CD14-positive monocyte (primary cell): ENCODE measurements at regions not wholly inside any gene's neighbourhood (a gene's known extent, or its start where the extent isn't known, plus 50 kb on each side); places are given as distances from the start of the nearest gene placed in this dataset.

Experiments
- DNase-seq, 3 donors: peaks; one replicate each; pipeline ENCODE4 v3.0.0-alpha.2; 2011 to 2022
- H2AFZ ChIP-seq: 2 replicates; pipeline ENCODE4 v1.6.0; 2012; ENCODE audit warnings: mild to moderate bottlenecking, low read depth, low read length, inconsistent platforms; ENCODE audit not compliant: insufficient read depth, poor library complexity, severe bottlenecking
- H3K27ac ChIP-seq, 2 donors: 1 replicate in 1 of 2; 2 replicates in 1 of 2; pipeline ENCODE4 v1.5.1; 2012 to 2013; ENCODE audit warnings: low read length in 2 of 2, control low read depth in 1 of 2, inconsistent platforms in 1 of 2, low read depth in 1 of 2, mild to moderate bottlenecking in 1 of 2
- H3K27me3 ChIP-seq, 2 donors: one replicate each; pipeline versions ENCODE4 v1.6.0 to v1.6.1; 2011 to 2013; ENCODE audit warnings: low read length in 2 of 2; ENCODE audit not compliant: control insufficient read depth in 2 of 2, insufficient read depth in 2 of 2
- H3K36me3 ChIP-seq, 2 donors: replicated peaks in 1 of 2; 1 replicate in 1 of 2; 2 replicates in 1 of 2; pipeline versions ENCODE4 v1.5.1 to v1.6.1; 2012 to 2013; ENCODE audit warnings: low read length in 2 of 2, control low read depth in 1 of 2, inconsistent platforms in 1 of 2, mild to moderate bottlenecking in 1 of 2; ENCODE audit not compliant: insufficient read depth in 2 of 2, control insufficient read depth in 1 of 2
- H3K4me1 ChIP-seq, 2 donors: 1 replicate in 1 of 2; 2 replicates in 1 of 2; pipeline versions ENCODE4 v1.5.1 to v1.6.1; 2012 to 2013; ENCODE audit warnings: low read length in 2 of 2, control low read depth in 1 of 2, inconsistent platforms in 1 of 2, mild to moderate bottlenecking in 1 of 2, moderate library complexity in 1 of 2; ENCODE audit not compliant: insufficient read depth in 2 of 2, control insufficient read depth in 1 of 2
- H3K4me2 ChIP-seq: replicated peaks from 2 replicates; pipeline ENCODE3; 2012; ENCODE audit warnings: low read length, moderate library complexity, mild to moderate bottlenecking; ENCODE audit not compliant: poor library complexity, severe bottlenecking; ENCODE audit errors: extremely low read depth
- H3K4me3 ChIP-seq, 3 experiments: fragments of 200-600 bp in 1 of 3; sonication (generic) in 1 of 3; replicated peaks in 1 of 3; 1 replicate in 2 of 3; 2 replicates in 1 of 3; pipeline ENCODE4 v1.5.1; 2011 to 2013; ENCODE audit warnings: low read length in 3 of 3, mild to moderate bottlenecking in 3 of 3, control low read depth in 2 of 3, low read depth in 2 of 3, inconsistent platforms in 1 of 3, moderate library complexity in 1 of 3
- H3K79me2 ChIP-seq: 2 replicates; pipeline ENCODE4 v1.6.0; 2012; ENCODE audit warnings: mild to moderate bottlenecking, control low read depth, inconsistent platforms, low read length, moderate library complexity; ENCODE audit not compliant: insufficient read depth
- H3K9ac ChIP-seq: 2 replicates; pipeline ENCODE4 v1.6.0; 2017; ENCODE audit warnings: low read length, mild to moderate bottlenecking; ENCODE audit not compliant: insufficient read depth, poor library complexity, severe bottlenecking
- H3K9me3 ChIP-seq, 2 donors: replicated peaks in 1 of 2; 1 replicate in 1 of 2; 2 replicates in 1 of 2; pipeline versions ENCODE4 v1.5.1 to v1.6.1; 2012 to 2013; ENCODE audit warnings: low read length in 2 of 2, control low read depth in 1 of 2; ENCODE audit not compliant: control insufficient read depth in 1 of 2, insufficient read depth in 1 of 2
- H4K20me1 ChIP-seq: 2 replicates; pipeline ENCODE4 v1.6.0; 2012; ENCODE audit warnings: mild to moderate bottlenecking, low read length, control low read depth, moderate library complexity; ENCODE audit not compliant: insufficient read depth
- H3K27ac Mint-ChIP-seq, 7 donors: one replicate each; pipeline ENCODE4 v1.8.0; 2020; ENCODE audit warnings: mild to moderate bottlenecking in 7 of 7, mixed read lengths in 7 of 7, moderate library complexity in 6 of 7, inconsistent platforms in 2 of 7
- H3K27me3 Mint-ChIP-seq, 3 donors: one replicate each; pipeline ENCODE4 v1.8.0; 2021 to 2022; ENCODE audit warnings: low read depth in 3 of 3, mild to moderate bottlenecking in 3 of 3, mixed read lengths in 3 of 3, moderate library complexity in 3 of 3, inconsistent platforms in 1 of 3
- H3K36me3 Mint-ChIP-seq, 2 donors: one replicate each; pipeline ENCODE4 v1.8.0; 2020; ENCODE audit warnings: mixed read lengths in 2 of 2, inconsistent platforms in 1 of 2, mild to moderate bottlenecking in 1 of 2
- H3K4me1 Mint-ChIP-seq: one replicate; pipeline ENCODE4 v1.8.0; 2020; ENCODE audit warnings: mild to moderate bottlenecking, mixed read lengths
- H3K4me3 Mint-ChIP-seq, 2 donors: one replicate each; pipeline ENCODE4 v1.8.0; 2020; ENCODE audit warnings: mild to moderate bottlenecking in 2 of 2, mixed read lengths in 2 of 2, moderate library complexity in 1 of 2
- H3K9me3 Mint-ChIP-seq, 7 donors: one replicate each; pipeline ENCODE4 v1.8.0; 2020 to 2022; ENCODE audit warnings: mixed read lengths in 7 of 7, mild to moderate bottlenecking in 6 of 7, moderate library complexity in 6 of 7, inconsistent platforms in 2 of 7
- WGBS: methylation state at CpG from one replicate; pipeline ENCODE4 v1.1.5; 2013; ENCODE audit warnings: missing lambda C conversion rate; ENCODE audit not compliant: insufficient coverage; 5-methylcytosine and 5-hydroxymethylcytosine counted together
- intact Hi-C, 2 donors: fragments of 100-400 bp; cut with micrococcal nuclease; formaldehyde crosslinking; loops; one replicate each; pipeline versions ENCODE4 v1.15.0 to v1.15.1; 2023
- TF ChIP-seq, protein P1 (sequence below): fragments of 200-600 bp; IDR thresholded peaks from one replicate; pipeline ENCODE4 v1.8.0; 2022; ENCODE audit warnings: antibody characterized with exemption, mild to moderate bottlenecking

DNA sequence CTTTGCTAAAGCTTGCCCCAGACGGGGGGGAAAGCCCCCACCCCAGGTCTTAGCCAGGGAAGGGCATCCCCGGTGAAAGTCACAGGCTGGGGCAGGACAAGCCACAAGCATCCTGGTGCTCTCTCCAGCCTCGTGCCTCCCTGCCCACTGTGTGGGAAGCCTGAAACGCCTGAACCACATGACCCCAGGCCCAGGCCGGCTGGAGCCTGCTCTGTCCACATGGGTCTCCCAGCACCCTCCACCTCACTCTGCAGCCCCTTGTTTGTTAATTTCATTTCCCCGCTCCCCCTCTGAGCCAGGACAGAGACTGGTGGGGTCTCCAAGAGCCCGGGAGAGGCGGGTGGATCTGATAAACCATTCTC lies 58.3 kb upstream of the TCF20 start:
- Mint-ChIP-seq H3K27me3 (peaks cover 6 to 36% (median 16%) of the 10 kb centered on the region in 3 donors), H3K27ac (peak overlapping the region in 1 of 7 donors; percentile 17), H3K4me1 (peaks cover 5% of the 10 kb centered on the region), H3K36me3 (no peaks in the 10 kb centered on the region), H3K4me3 (no peak overlapping the region), H3K9me3 (peaks cover 0 to 2% (median 0%) of the 10 kb centered on the region in 7 donors)
- no peaks in the 10 kb centered on the region for H3K36me3 ChIP-seq
- H4K20me1 ChIP-seq: no peaks in the 10 kb centered on the region
- no peak overlapping the region for H3K4me2 ChIP-seq
- H3K9me3 ChIP-seq: peaks cover 0 to 2% of the 10 kb centered on the region in 2 donors
- no peaks in the 10 kb centered on the region for H3K4me1 ChIP-seq
- intact Hi-C loops: no loop called here
- H3K27ac ChIP-seq: no peak overlapping the region
- no peak overlapping the region for H2AFZ ChIP-seq
- H3K79me2 ChIP-seq: no peaks in the 10 kb centered on the region
- DNase-seq: no peak
- H3K27me3 ChIP-seq: no peaks in the 10 kb centered on the region
- TF ChIP-seq, protein P1, sequence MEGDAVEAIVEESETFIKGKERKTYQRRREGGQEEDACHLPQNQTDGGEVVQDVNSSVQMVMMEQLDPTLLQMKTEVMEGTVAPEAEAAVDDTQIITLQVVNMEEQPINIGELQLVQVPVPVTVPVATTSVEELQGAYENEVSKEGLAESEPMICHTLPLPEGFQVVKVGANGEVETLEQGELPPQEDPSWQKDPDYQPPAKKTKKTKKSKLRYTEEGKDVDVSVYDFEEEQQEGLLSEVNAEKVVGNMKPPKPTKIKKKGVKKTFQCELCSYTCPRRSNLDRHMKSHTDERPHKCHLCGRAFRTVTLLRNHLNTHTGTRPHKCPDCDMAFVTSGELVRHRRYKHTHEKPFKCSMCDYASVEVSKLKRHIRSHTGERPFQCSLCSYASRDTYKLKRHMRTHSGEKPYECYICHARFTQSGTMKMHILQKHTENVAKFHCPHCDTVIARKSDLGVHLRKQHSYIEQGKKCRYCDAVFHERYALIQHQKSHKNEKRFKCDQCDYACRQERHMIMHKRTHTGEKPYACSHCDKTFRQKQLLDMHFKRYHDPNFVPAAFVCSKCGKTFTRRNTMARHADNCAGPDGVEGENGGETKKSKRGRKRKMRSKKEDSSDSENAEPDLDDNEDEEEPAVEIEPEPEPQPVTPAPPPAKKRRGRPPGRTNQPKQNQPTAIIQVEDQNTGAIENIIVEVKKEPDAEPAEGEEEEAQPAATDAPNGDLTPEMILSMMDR: no peak
- H3K9ac ChIP-seq: no peak overlapping the region
- 71% methylated on average over 5 of the region's 8 CpGs for WGBS
- no peak overlapping the region for H3K4me3 ChIP-seq

DNA sequence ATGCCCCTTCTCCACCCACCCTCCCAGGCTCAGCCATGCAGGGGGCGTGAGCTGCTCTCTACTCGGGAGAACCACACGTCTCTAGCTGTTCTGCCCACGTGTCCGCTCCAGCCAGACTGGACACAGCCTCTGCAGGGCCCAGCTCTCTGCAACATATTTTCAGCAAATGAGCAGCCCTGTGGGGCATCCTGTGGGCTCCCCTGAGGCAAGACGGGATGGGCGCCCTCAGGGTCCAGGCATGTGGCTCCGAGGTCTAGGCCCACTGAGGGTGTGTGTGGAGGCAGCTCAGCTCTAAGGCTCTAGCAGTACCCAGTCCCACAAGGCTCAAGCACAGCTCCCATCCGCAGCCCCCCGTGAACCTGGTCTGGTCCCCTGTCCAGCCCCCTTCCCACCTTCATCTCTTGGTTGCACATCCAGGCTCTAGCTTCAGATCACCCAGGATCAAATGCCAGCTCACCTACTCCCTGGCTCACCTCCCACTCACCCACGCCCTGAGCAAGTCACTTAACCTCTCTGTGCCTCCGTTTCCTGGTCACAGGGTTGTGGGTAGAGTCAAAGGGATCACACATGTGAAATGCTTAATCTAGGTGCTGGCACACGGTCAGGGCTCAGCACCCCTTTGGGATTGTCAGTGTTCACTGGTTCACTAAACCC lies 57.8 kb upstream of the TCF20 start:
- Histone ChIP-seq H3K4me1 (no peaks in the 10 kb centered on the region), H3K36me3 (no peaks in the 10 kb centered on the region), H3K79me2 (no peaks in the 10 kb centered on the region), H3K4me2 (no peak overlapping the region), H3K4me3 (no peak overlapping the region), H3K27me3 (no peaks in the 10 kb centered on the region), H4K20me1 (no peaks in the 10 kb centered on the region), H3K9me3 (peaks cover 0 to 3% of the 10 kb centered on the region in 2 donors), H3K27ac (no peak overlapping the region), H3K9ac (no peak overlapping the region), H2AFZ (no peak overlapping the region)
- DNase-seq: no peak
- Mint-ChIP-seq H3K27me3 (peaks cover 6 to 36% (median 16%) of the 10 kb centered on the region in 3 donors), H3K4me1 (peaks cover 5% of the 10 kb centered on the region), H3K36me3 (no peaks in the 10 kb centered on the region), H3K4me3 (no peak overlapping the region), H3K9me3 (peaks cover 0 to 2% (median 0%) of the 10 kb centered on the region in 7 donors), H3K27ac (peak overlapping the region in 1 of 7 donors; percentile 4)
- TF ChIP-seq, protein P1: no peak
- WGBS: 93% methylated on average over 11 of the region's 13 CpGs
- intact Hi-C loops: no loop called here
